PFSK-1 (cell line): ENCODE measurements at regions not wholly inside any gene's neighbourhood (a gene's known extent, or its start where the extent isn't known, plus 50 kb on each side); places are given as distances from the start of the nearest gene placed in this dataset.

ENCODE experiments used
- FOXP2 ChIP-seq: optimal IDR thresholded peaks from 2 replicates; pipeline ENCODE3; 2011; ENCODE audit warnings: borderline replicate concordance, control low read depth, inconsistent platforms; ENCODE audit not compliant: insufficient read depth; ENCODE audit errors: extremely low read length, extremely low read depth
- POLR2AphosphoS5 ChIP-seq: IDR thresholded peaks from 2 replicates; pipeline ENCODE4 v1.6.1; 2012; ENCODE audit warnings: low read depth, mild to moderate bottlenecking, control low read depth, low read length, moderate library complexity
- TAF1 ChIP-seq: IDR thresholded peaks from 2 replicates; pipeline ENCODE4 v1.6.1; 2012; ENCODE audit warnings: low read length, control low read depth, borderline replicate concordance; ENCODE audit not compliant: insufficient read depth
- TF ChIP-seq, protein P1 (sequence below), 2 experiments: IDR thresholded peaks; 2 replicates each; pipeline versions ENCODE4 v1.6.1 to v1.8.0; 2011 to 2012; ENCODE audit warnings: low read depth in 2 of 2, low read length in 2 of 2, control low read depth in 1 of 2, inconsistent platforms in 1 of 2, mild to moderate bottlenecking in 1 of 2, moderate library complexity in 1 of 2; ENCODE audit not compliant: insufficient read depth in 1 of 2

- TF ChIP-seq POLR2AphosphoS5 (no peak), TAF1 (no peak), FOXP2 (no peak)
- TF ChIP-seq, protein P1, sequence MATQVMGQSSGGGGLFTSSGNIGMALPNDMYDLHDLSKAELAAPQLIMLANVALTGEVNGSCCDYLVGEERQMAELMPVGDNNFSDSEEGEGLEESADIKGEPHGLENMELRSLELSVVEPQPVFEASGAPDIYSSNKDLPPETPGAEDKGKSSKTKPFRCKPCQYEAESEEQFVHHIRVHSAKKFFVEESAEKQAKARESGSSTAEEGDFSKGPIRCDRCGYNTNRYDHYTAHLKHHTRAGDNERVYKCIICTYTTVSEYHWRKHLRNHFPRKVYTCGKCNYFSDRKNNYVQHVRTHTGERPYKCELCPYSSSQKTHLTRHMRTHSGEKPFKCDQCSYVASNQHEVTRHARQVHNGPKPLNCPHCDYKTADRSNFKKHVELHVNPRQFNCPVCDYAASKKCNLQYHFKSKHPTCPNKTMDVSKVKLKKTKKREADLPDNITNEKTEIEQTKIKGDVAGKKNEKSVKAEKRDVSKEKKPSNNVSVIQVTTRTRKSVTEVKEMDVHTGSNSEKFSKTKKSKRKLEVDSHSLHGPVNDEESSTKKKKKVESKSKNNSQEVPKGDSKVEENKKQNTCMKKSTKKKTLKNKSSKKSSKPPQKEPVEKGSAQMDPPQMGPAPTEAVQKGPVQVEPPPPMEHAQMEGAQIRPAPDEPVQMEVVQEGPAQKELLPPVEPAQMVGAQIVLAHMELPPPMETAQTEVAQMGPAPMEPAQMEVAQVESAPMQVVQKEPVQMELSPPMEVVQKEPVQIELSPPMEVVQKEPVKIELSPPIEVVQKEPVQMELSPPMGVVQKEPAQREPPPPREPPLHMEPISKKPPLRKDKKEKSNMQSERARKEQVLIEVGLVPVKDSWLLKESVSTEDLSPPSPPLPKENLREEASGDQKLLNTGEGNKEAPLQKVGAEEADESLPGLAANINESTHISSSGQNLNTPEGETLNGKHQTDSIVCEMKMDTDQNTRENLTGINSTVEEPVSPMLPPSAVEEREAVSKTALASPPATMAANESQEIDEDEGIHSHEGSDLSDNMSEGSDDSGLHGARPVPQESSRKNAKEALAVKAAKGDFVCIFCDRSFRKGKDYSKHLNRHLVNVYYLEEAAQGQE (IDR thresholded peaks at IDR 0.05; ENCODE audit: insufficient read depth in 1 of 2, low read depth in 2 of 2, low read length in 2 of 2) = no peak
Observed at GRCh38 chr3:135896613-135897012, 68.9 kb upstream of the PPP2R3A start.
